H1 (cell line): ENCODE measurements at regions not wholly inside any gene's neighbourhood (a gene's known extent, or its start where the extent isn't known, plus 50 kb on each side); places are given as distances from the start of the nearest gene placed in this dataset.
"Not testable (repeated sequence)": the region's sequence is repeated elsewhere in the genome, so short reads cannot be mapped to it uniquely, and the experiment has no call there.

Experiments
- CTCF ChIA-PET: fragments of 300-600 bp; sonication (Branson Sonifier 250); formaldehyde crosslinking; loops from one replicate; lab custom pipeline; 2021; ENCODE audit not compliant: partially characterized antibody; lab: Charles Lee
- POLR2A ChIA-PET: fragments of 300-600 bp; sonication (Branson Sonifier 250); formaldehyde crosslinking; loops from one replicate; lab custom pipeline; 2021; ENCODE audit warnings: inconsistent platforms; ENCODE audit not compliant: partially characterized antibody; lab: Charles Lee
- DNase-seq, 2 experiments: peaks; one replicate each; pipeline versions ENCODE4 v3.0.0 to v3.0.0-alpha.2; 2010 to 2022; ENCODE audit warnings: low spot score in 2 of 2, low read depth in 1 of 2, mixed read lengths in 1 of 2
- FAIRE-seq: peaks from 2 replicates; lab custom pipeline; 2011; peaks lifted over from hg19 to GRCh38; lab: Jason Lieb, UNC
- H2AFZ ChIP-seq: 2 replicates; pipeline ENCODE4 v1.8.1; 2012; ENCODE audit warnings: low read length, inconsistent platforms
- H2AK5ac ChIP-seq: 2 replicates; pipeline ENCODE4 v1.6.1; 2013; ENCODE audit warnings: low read depth, low read length
- H2BK120ac ChIP-seq: replicated peaks from 2 replicates; pipeline ENCODE3; 2013; ENCODE audit warnings: low read depth, low read length, inconsistent platforms
- H2BK12ac ChIP-seq: 2 replicates; pipeline ENCODE4 v1.6.1; 2013; ENCODE audit warnings: low read depth, low read length
- H2BK15ac ChIP-seq: 2 replicates; pipeline ENCODE4 v1.6.1; 2013; ENCODE audit warnings: low read length
- H2BK20ac ChIP-seq: 2 replicates; pipeline ENCODE4 v1.6.1; 2013; ENCODE audit warnings: low read length
- H2BK5ac ChIP-seq: 2 replicates; pipeline ENCODE4 v1.6.1; 2013; ENCODE audit warnings: low read depth, low read length
- H3K14ac ChIP-seq: 2 replicates; pipeline ENCODE4 v1.6.1; 2013; ENCODE audit warnings: inconsistent platforms; ENCODE audit not compliant: insufficient read length
- H3K18ac ChIP-seq: 2 replicates; pipeline ENCODE4 v1.6.1; 2013; ENCODE audit warnings: low read length; ENCODE audit errors: extremely low read depth
- H3K23ac ChIP-seq: 2 replicates; pipeline ENCODE4 v1.6.1; 2013; ENCODE audit warnings: inconsistent platforms; ENCODE audit not compliant: insufficient read length
- H3K23me2 ChIP-seq: 2 replicates; pipeline ENCODE4 v1.6.1; 2013; ENCODE audit warnings: low read depth, low read length
- H3K27ac ChIP-seq: 2 replicates; pipeline ENCODE4 v1.6.1; 2011; ENCODE audit warnings: low read depth, low read length, inconsistent platforms
- H3K27me3 ChIP-seq, 4 experiments: replicated peaks in 1 of 4; 1 replicate in 1 of 4; 2 replicates in 3 of 4; pipeline versions ENCODE4 v1.6.1 to v1.8.1; 2011 to 2013; ENCODE audit warnings: low read length in 3 of 4, mild to moderate bottlenecking in 3 of 4, inconsistent platforms in 2 of 4, mixed read lengths in 2 of 4, moderate library complexity in 1 of 4; ENCODE audit not compliant: control insufficient read depth in 3 of 4, insufficient read depth in 3 of 4; ENCODE audit errors: extremely low read depth in 1 of 4
- H3K36me3 ChIP-seq, 4 experiments: 2 replicates each; pipeline versions ENCODE4 v1.6.1 to v1.8.1; 2011 to 2013; ENCODE audit warnings: mild to moderate bottlenecking in 4 of 4, low read length in 3 of 4, moderate library complexity in 2 of 4, control low read depth in 1 of 4, inconsistent platforms in 1 of 4; ENCODE audit not compliant: insufficient read depth in 4 of 4, control insufficient read depth in 2 of 4
- H3K4ac ChIP-seq: replicated peaks from 2 replicates; pipeline ENCODE3; 2013; ENCODE audit warnings: low read length, low read depth, mixed read lengths, inconsistent platforms; ENCODE audit not compliant: insufficient read length
- H3K4me1 ChIP-seq, 4 experiments: replicated peaks in 1 of 4; 1 replicate in 1 of 4; 2 replicates in 3 of 4; pipeline versions ENCODE4 v1.6.1 to v1.8.1; 2011 to 2013; ENCODE audit warnings: low read length in 3 of 4, inconsistent platforms in 2 of 4, mixed read lengths in 1 of 4; ENCODE audit not compliant: insufficient read depth in 4 of 4, control insufficient read depth in 3 of 4
- H3K4me2 ChIP-seq, 2 experiments: 2 replicates each; pipeline versions ENCODE4 v1.6.1 to v1.8.1; 2011 to 2013; ENCODE audit warnings: low read depth in 2 of 2, low read length in 2 of 2, control low read depth in 1 of 2, inconsistent platforms in 1 of 2, mild to moderate bottlenecking in 1 of 2; ENCODE audit not compliant: insufficient read depth in 1 of 2
- H3K4me3 ChIP-seq, 4 experiments: fragments of 200-600, 300-600 bp in 1 of 4; sonication (generic), shearing (Covaris generic), sonication (Bioruptor Twin) in 1 of 4; 2 replicates each; pipeline versions ENCODE4 v1.5.1 to v1.8.1; 2011 to 2016; ENCODE audit warnings: low read length in 4 of 4, low read depth in 3 of 4, control low read depth in 2 of 4, inconsistent platforms in 2 of 4, mild to moderate bottlenecking in 2 of 4, mixed read lengths in 1 of 4, moderate library complexity in 1 of 4; ENCODE audit not compliant: insufficient read depth in 2 of 4; ENCODE audit errors: extremely low read depth in 1 of 4
- H3K56ac ChIP-seq: replicated peaks from 2 replicates; pipeline ENCODE3; 2013; ENCODE audit warnings: low read depth, mild to moderate bottlenecking, mixed read lengths, low read length, inconsistent platforms; ENCODE audit not compliant: insufficient read length
- H3K79me1 ChIP-seq: 2 replicates; pipeline ENCODE4 v1.6.1; 2013; ENCODE audit warnings: low read depth, low read length, control low read depth
- H3K79me2 ChIP-seq, 2 experiments: 2 replicates each; pipeline versions ENCODE4 v1.6.1 to v1.8.1; 2012 to 2013; ENCODE audit warnings: low read length in 2 of 2, mild to moderate bottlenecking in 2 of 2, inconsistent platforms in 1 of 2; ENCODE audit not compliant: insufficient read depth in 2 of 2, control insufficient read depth in 1 of 2
- H3K9ac ChIP-seq, 4 experiments: replicated peaks in 1 of 4; 1 replicate in 1 of 4; 2 replicates in 3 of 4; pipeline versions ENCODE4 v1.6.1 to v1.8.1; 2011 to 2013; ENCODE audit warnings: low read depth in 3 of 4, low read length in 3 of 4, control low read depth in 2 of 4, mild to moderate bottlenecking in 2 of 4, moderate library complexity in 2 of 4, inconsistent platforms in 1 of 4; ENCODE audit errors: extremely low read depth in 1 of 4
- H3K9me3 ChIP-seq, 2 experiments: 2 replicates each; pipeline versions ENCODE4 v1.6.1 to v1.8.1; 2012 to 2013; ENCODE audit warnings: mild to moderate bottlenecking in 2 of 2, moderate library complexity in 2 of 2, control low read depth in 1 of 2, inconsistent platforms in 1 of 2, low read depth in 1 of 2, low read length in 1 of 2, mixed read lengths in 1 of 2; ENCODE audit not compliant: insufficient read depth in 2 of 2
- H4K20me1 ChIP-seq, 2 experiments: replicated peaks in 1 of 2; 2 replicates each; pipeline versions ENCODE3 to v1.8.1; 2011 to 2013; ENCODE audit warnings: inconsistent platforms in 2 of 2, low read length in 2 of 2, mild to moderate bottlenecking in 1 of 2; ENCODE audit not compliant: insufficient read depth in 2 of 2, control insufficient read depth in 1 of 2
- H4K5ac ChIP-seq: 2 replicates; pipeline ENCODE4 v1.6.1; 2013; ENCODE audit warnings: low read length, low read depth, mixed read lengths, inconsistent platforms; ENCODE audit not compliant: insufficient read length
- H4K8ac ChIP-seq: 2 replicates; pipeline ENCODE4 v1.8.0; 2013; ENCODE audit warnings: mild to moderate bottlenecking, moderate library complexity, low read length, inconsistent platforms; ENCODE audit not compliant: insufficient read depth; ENCODE audit errors: extremely low read depth
- H4K91ac ChIP-seq: replicated peaks from 2 replicates; pipeline ENCODE3; 2013; ENCODE audit warnings: low read length, mixed read lengths, inconsistent platforms; ENCODE audit not compliant: insufficient read length
- WGBS, 2 experiments: shearing (Covaris generic) in 1 of 2; methylation state at CpG; one replicate each; pipeline versions ENCODE4 v1.1.6 to v1.1.7; 2013 to 2015; ENCODE audit warnings: low lambda C conversion rate in 2 of 2, mixed read lengths in 2 of 2, inconsistent platforms in 1 of 2, low coverage in 1 of 2, missing lambda C conversion rate in 1 of 2; ENCODE audit not compliant: insufficient replicate concordance in 2 of 2, insufficient coverage in 1 of 2, insufficient read length in 1 of 2; ENCODE audit errors: extremely low coverage in 1 of 2, missing lambda C conversion rate in 1 of 2; 5-methylcytosine and 5-hydroxymethylcytosine counted together

DNA sequence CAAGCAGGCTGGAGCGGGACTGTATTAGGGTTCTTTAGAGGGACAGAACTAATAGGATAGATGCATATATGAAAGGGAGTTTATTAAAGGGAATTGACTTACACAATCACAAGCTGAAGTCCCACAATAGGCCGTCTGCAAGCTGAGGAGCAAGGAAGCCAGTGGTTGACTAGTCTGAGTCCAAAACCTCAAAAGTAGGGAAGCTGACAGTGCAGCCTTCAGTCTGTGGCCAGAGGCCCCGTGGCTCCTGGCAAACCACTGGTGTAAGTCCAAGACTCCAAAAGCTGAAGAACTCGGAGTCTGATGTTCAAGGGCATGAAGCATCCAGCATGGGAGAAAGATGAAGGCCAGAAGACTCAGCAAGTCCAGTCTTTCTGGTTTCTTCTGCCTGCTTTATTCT, 281.8 kb downstream of the QKI start:
- POLR2A ChIA-PET, H2BK120ac ChIP-seq, H4K91ac ChIP-seq, H3K23ac ChIP-seq, H2AFZ ChIP-seq, H4K20me1 ChIP-seq, H3K18ac ChIP-seq, H2BK15ac ChIP-seq, H3K9ac ChIP-seq, H4K5ac ChIP-seq, DNase-seq, FAIRE-seq, H3K36me3 ChIP-seq, H3K14ac ChIP-seq, H3K27me3 ChIP-seq, H2BK20ac ChIP-seq, H3K56ac ChIP-seq, H3K4me3 ChIP-seq, H3K79me2 ChIP-seq, H2AK5ac ChIP-seq, H4K8ac ChIP-seq, H3K4me2 ChIP-seq, H3K9me3 ChIP-seq, H3K4me1 ChIP-seq, H3K4ac ChIP-seq, H2BK5ac ChIP-seq, H2BK12ac ChIP-seq, H3K23me2 ChIP-seq, H3K79me1 ChIP-seq, H3K27ac ChIP-seq: not testable (repeated sequence)
- 87% methylated on average over 4 of the region's 4 CpGs; no CpG with 5 or more reads in 1 of the 2 experiments for WGBS, 2 experiments
- CTCF ChIA-PET: interaction anchor here (0.7 kb wide), 1 partner anchor 15 kb away, joined by 3 read pairs; no protein-coding TSS in a partner anchor
